ENCODE measurements at regions not wholly inside any gene's neighbourhood (a gene's known extent, or its start where the extent isn't known, plus 50 kb on each side); places are given as distances from the start of the nearest gene placed in this dataset.

GRCh38 chr5:64110222-64110621 is 55.4 kb upstream of the RNF180 start:
- DNase-seq = no peak

- no peak for DNase-seq
Observed at GRCh38 chr5:64108674-64109073, 57.0 kb upstream of the RNF180 start.

GRCh38 chr5:64100203-64100602 is 65.4 kb upstream of the RNF180 start:
- no peak for DNase-seq

DNA sequence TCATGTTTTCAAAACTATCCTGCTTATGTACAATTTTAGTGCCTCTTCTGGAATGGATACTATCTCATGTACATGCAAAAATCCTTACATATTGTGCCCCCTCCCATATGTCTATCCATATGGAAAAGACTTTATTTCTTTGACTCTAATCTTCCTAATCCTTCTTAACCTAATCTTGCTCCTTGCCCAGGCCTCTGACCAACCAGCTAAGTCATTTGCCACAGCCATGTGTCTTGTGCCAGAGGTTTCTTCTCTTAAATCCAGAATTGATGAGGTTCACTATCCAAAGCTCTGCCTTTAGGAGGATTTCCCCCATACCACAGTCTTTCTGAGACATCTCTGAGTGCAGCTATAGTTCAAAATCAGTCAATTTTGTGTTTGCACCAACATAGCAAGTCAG is 68.9 kb upstream of the RNF180 start:
- DNase-seq = no peak

DNA sequence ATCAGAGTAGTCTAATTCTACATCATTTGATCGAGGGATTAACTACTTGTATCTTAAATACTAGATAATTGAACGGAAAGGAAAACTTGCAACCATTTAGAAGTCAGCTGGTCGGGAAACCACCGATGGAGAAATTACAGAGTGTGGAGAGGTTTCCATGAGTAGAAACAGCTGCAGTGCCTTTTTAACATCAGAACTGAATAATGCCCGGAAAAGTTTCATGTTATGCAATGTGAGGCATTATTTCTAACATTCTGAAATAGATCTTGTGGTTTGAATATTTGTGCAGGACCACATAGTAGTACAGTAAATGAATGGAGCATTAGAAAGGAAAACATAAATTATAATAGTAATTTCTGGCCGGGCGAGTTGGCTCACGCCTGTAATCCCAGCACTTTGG is 88.1 kb upstream of the RNF180 start:
- DNase-seq = no peak

- DNase-seq = peak in 1 of 2 donors; percentile 16
Observed at GRCh38 chr5:64074533-64074932, 91.1 kb upstream of the RNF180 start.

DNA sequence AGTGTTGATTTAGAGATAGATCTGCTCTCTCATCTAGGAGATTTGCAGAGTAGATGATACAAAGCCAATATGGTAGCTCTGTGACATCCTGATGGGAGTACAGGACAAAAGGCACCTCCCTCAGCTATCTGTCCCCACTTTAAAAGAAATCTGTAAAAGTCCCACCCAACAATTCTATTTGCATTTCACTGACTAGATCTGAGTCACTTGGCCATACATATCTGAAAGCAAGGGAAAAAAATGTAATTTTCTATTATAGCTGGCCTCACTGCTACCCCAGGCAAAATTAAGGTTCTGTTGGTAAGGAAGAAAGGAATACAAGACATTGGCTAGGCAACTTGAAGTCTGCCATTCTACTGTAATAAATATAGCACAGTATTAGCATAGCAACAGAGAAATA is 96.2 kb upstream of the RNF180 start:
- no peak for DNase-seq

- DNase-seq = no peak
Observed at GRCh38 chr5:64050296-64050695, 88.1 kb upstream of the HTR1A start.

DNA sequence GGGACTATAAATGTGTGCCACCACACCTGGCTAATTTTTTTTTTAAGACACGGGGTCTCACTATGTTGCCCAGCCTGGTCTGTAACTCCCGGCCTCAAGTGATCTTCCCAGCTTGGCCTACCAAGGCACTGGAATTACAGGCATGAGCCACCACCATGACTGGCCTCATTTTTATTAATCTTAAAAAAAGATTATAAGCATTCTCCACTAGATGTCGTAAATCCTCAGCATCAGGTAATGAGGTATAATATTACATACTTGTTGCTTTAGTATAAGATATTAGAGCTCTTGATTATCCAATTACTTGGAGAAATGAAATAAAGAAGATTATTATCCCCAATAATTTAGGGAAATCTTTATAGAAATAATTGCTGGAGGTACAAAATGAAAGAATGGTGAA is 78.2 kb upstream of the HTR1A start:
- no peak for DNase-seq

DNA sequence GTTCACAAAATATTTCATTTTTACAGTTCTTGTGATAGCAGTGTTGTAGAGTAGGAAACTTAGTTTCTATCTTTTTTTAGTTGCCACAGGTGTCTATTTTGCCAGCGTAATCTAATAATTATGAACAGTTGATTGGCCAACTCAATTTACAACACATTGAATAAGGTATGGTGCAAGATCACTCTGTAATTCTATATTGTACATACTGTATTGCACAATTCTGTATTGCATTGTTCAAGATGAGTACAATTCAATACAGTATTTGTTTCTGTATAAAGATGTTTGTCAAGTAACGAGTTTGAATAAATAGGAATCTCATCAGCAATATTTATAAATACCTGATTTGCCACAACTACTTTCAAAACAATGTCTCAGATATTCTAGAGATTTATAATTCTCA is 64.2 kb upstream of the HTR1A start:
- DNase-seq = no peak

- no peak for DNase-seq
Observed at GRCh38 chr5:64019746-64020145, 57.5 kb upstream of the HTR1A start.

- no peak for DNase-seq
Observed at GRCh38 chr5:64018966-64019365, 56.7 kb upstream of the HTR1A start.

DNA sequence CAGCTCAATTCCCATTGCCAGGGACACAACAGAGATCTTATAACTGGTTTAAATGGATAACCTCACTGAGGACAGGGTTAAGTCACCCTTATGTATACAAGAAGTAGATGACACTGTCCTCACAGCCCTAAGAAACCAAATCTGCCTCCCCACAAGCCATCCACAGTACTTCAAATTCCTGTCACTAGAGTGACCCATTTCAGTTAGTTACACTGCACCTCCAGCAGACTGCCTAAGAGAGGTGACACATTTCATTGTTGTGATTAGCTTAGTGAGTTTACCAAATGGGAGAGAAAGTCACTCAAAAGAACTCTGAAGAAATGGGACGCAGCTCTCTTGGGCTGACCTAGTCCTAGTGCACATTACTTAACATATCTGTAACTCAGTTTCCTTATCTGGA is 53.6 kb upstream of the HTR1A start:
- DNase-seq = no peak

All from hippocampal formation (tissue), 2 donors.